Prostate gland (tissue), 2 donors: ENCODE measurements at regions not wholly inside any gene's neighbourhood (a gene's known extent, or its start where the extent isn't known, plus 50 kb on each side); places are given as distances from the start of the nearest gene placed in this dataset.

ENCODE experiments used
- POLR2A ChIP-seq: fragments of 450-650 bp; IDR thresholded peaks from one replicate; pipeline ENCODE4 v1.6.1; 2016; ENCODE audit warnings: antibody characterized with exemption, mild to moderate bottlenecking
- POLR2AphosphoS5 ChIP-seq: sonication (generic); formaldehyde crosslinking; IDR thresholded peaks from one replicate; pipeline ENCODE4 v1.6.1; 2017; ENCODE audit warnings: antibody characterized with exemption
- TF ChIP-seq, protein P1 (sequence below), 4 experiments: fragments of 200-600 bp in 2 of 4; fragments of 450-650 bp in 2 of 4; sonication (generic) in 2 of 4; IDR thresholded peaks; 1 replicate in 3 of 4; 2 replicates in 1 of 4; pipeline ENCODE4 v1.5.1; 2016 to 2019; ENCODE audit warnings: antibody characterized with exemption in 4 of 4, mild to moderate bottlenecking in 2 of 4, moderate library complexity in 2 of 4

GRCh38 chr17:36855459-36855858 is 81.8 kb upstream of the LHX1 start:
- TF ChIP-seq, protein P1, sequence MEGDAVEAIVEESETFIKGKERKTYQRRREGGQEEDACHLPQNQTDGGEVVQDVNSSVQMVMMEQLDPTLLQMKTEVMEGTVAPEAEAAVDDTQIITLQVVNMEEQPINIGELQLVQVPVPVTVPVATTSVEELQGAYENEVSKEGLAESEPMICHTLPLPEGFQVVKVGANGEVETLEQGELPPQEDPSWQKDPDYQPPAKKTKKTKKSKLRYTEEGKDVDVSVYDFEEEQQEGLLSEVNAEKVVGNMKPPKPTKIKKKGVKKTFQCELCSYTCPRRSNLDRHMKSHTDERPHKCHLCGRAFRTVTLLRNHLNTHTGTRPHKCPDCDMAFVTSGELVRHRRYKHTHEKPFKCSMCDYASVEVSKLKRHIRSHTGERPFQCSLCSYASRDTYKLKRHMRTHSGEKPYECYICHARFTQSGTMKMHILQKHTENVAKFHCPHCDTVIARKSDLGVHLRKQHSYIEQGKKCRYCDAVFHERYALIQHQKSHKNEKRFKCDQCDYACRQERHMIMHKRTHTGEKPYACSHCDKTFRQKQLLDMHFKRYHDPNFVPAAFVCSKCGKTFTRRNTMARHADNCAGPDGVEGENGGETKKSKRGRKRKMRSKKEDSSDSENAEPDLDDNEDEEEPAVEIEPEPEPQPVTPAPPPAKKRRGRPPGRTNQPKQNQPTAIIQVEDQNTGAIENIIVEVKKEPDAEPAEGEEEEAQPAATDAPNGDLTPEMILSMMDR (IDR thresholded peaks at IDR 0.05), result no peak
- no peak for TF ChIP-seq POLR2A
- TF ChIP-seq POLR2AphosphoS5, result no peak
